SK-N-SH treated with all-trans-retinoic acid at 6 μM for 48 hours (cell line): ENCODE measurements at regions not wholly inside any gene's neighbourhood (a gene's known extent, or its start where the extent isn't known, plus 50 kb on each side); places are given as distances from the start of the nearest gene placed in this dataset.

Source experiments
- ATAC-seq: fragments of 200-7000 bp; cut with Tn5 transposase; 3 replicates; pipeline ENCODE4 v1.9.1; 2020; ENCODE audit warnings: mild to moderate bottlenecking, moderate library complexity
- ARNTL ChIP-seq: fragments of 450-650 bp; formaldehyde crosslinking; IDR thresholded peaks from 2 replicates; pipeline ENCODE4 v1.5.0; 2020; ENCODE audit warnings: low read depth, mild to moderate bottlenecking, moderate library complexity, borderline replicate concordance
- BACH2 ChIP-seq: fragments of 250-450 bp; sonication (Bioruptor Pico); IDR thresholded peaks from 2 replicates; pipeline ENCODE4 v1.9.0; 2021; ENCODE audit warnings: mild to moderate bottlenecking, borderline replicate concordance
- CSDC2 ChIP-seq: fragments of 250-450 bp; sonication (Bioruptor Pico); IDR thresholded peaks from 2 replicates; pipeline ENCODE4 v1.5.0; 2020; ENCODE audit warnings: mild to moderate bottlenecking, moderate library complexity
- ESRRG ChIP-seq: fragments of 250-450 bp; sonication (Bioruptor Pico); IDR thresholded peaks from 2 replicates; pipeline ENCODE4 v1.6.1; 2021; ENCODE audit warnings: mild to moderate bottlenecking
- GLIS3 ChIP-seq: fragments of 250-450 bp; sonication (Bioruptor Pico); IDR thresholded peaks from 2 replicates; pipeline ENCODE4 v1.5.0; 2020; ENCODE audit warnings: mild to moderate bottlenecking, moderate library complexity
- ISL1 ChIP-seq: fragments of 250-450 bp; sonication (Bioruptor Pico); IDR thresholded peaks from 2 replicates; pipeline ENCODE4 v2.1.2; 2022; ENCODE audit warnings: mild to moderate bottlenecking, moderate library complexity
- OSR1 ChIP-seq: fragments of 250-450 bp; sonication (Bioruptor Pico); IDR thresholded peaks from 2 replicates; pipeline ENCODE4 v1.8.0; 2022; ENCODE audit warnings: moderate library complexity, mild to moderate bottlenecking, inconsistent platforms
- PPARA ChIP-seq: fragments of 250-450 bp; sonication (Bioruptor Pico); IDR thresholded peaks from 2 replicates; pipeline ENCODE4 v1.5.0; 2020; ENCODE audit warnings: mild to moderate bottlenecking, borderline replicate concordance
- RARB ChIP-seq: fragments of 250-450 bp; sonication (Bioruptor Pico); IDR thresholded peaks from 2 replicates; pipeline ENCODE4 v1.8.0; 2021; ENCODE audit warnings: mild to moderate bottlenecking, moderate library complexity
- SNAI2 ChIP-seq: fragments of 250-450 bp; sonication (Bioruptor Pico); IDR thresholded peaks from 2 replicates; pipeline ENCODE4 v1.5.0; 2020; ENCODE audit warnings: mild to moderate bottlenecking, moderate library complexity
- TCF4 ChIP-seq: fragments of 250-450 bp; sonication (Bioruptor Pico); IDR thresholded peaks from 2 replicates; pipeline ENCODE4 v1.8.0; 2021; ENCODE audit warnings: mild to moderate bottlenecking, moderate library complexity, borderline replicate concordance
- TOX ChIP-seq: fragments of 250-450 bp; sonication (Bioruptor Pico); IDR thresholded peaks from 2 replicates; pipeline ENCODE4 v1.8.0; 2021; ENCODE audit warnings: mild to moderate bottlenecking, moderate library complexity, borderline replicate concordance
- ZC3H10 ChIP-seq: fragments of 250-450 bp; sonication (Bioruptor Pico); IDR thresholded peaks from 2 replicates; pipeline ENCODE4 v1.5.1; 2021; ENCODE audit warnings: mild to moderate bottlenecking, moderate library complexity
- ZFP3 ChIP-seq: fragments of 250-450 bp; sonication (Bioruptor Pico); IDR thresholded peaks from 2 replicates; pipeline ENCODE4 v1.5.0; 2020; ENCODE audit warnings: mild to moderate bottlenecking, moderate library complexity
- ZFP30 ChIP-seq: fragments of 450-650 bp; formaldehyde crosslinking; IDR thresholded peaks from 2 replicates; pipeline ENCODE4 v1.5.0; 2022; ENCODE audit warnings: mild to moderate bottlenecking, moderate library complexity
- ZNF565 ChIP-seq: fragments of 450-650 bp; formaldehyde crosslinking; conservative IDR thresholded peaks from 2 replicates; pipeline ENCODE4 v1.5.0; 2020; ENCODE audit warnings: low read depth, mild to moderate bottlenecking, moderate library complexity
- ZNF8 ChIP-seq: fragments of 450-650 bp; formaldehyde crosslinking; IDR thresholded peaks from 2 replicates; pipeline ENCODE4 v1.5.0; 2020; ENCODE audit warnings: mild to moderate bottlenecking, moderate library complexity
- TF ChIP-seq, protein P1 (sequence below): fragments of 250-450 bp; sonication (Bioruptor Pico); IDR thresholded peaks from 2 replicates; pipeline ENCODE4 v1.5.1; 2020; ENCODE audit warnings: low read depth, mild to moderate bottlenecking, moderate library complexity
- TF ChIP-seq, protein P2 (sequence below): fragments of 250-450 bp; sonication (Bioruptor Pico); IDR thresholded peaks from 2 replicates; pipeline ENCODE4 v1.5.0; 2020; ENCODE audit warnings: mild to moderate bottlenecking, moderate library complexity
- TF ChIP-seq, protein P3 (sequence below): fragments of 250-450 bp; sonication (Bioruptor Pico); IDR thresholded peaks from 2 replicates; pipeline ENCODE4 v1.8.0; 2020; ENCODE audit warnings: mild to moderate bottlenecking, moderate library complexity, borderline replicate concordance
- TF ChIP-seq, protein P4 (sequence below): fragments of 250-450 bp; sonication (Bioruptor Pico); IDR thresholded peaks from 2 replicates; pipeline ENCODE4 v1.8.0; 2021; ENCODE audit warnings: low read depth, mild to moderate bottlenecking, moderate library complexity, borderline replicate concordance

DNA sequence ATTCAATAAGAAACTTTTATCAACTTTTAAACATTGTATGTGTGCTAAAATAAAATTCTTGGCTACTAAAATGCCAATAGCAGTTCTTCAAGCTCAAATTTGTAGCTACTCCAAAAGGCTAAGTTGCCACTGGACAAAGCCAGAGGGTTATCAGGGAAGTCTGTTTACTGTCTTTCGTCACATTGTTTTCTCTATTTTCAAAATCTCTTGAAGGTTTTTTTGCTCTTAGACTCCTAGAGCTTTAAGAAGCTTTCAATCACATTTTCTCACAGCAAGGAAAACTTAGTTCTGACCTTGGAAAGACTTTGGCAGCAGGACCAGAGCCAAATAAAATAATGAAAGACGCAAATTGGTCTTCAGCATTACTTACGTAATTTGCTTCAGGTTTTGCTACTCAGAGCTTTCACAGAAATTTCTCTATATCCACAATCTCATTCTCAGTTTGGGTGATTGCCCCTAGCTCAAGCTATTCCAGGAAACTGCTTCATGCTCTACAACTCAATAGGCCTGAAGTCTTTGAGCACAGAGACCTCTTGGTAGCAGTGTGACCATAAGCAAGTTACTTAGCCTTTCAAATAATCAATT lies 257.7 kb downstream of the GABRG2 start:
- no peak for ATAC-seq
- no peak for TF ChIP-seq TCF4
- no peak for TF ChIP-seq OSR1 (CRISPR knock-in tag)
- no peak for TF ChIP-seq PPARA (CRISPR knock-in tag)
- no peak for TF ChIP-seq SNAI2 (CRISPR knock-in tag)
- TF ChIP-seq, protein P1, sequence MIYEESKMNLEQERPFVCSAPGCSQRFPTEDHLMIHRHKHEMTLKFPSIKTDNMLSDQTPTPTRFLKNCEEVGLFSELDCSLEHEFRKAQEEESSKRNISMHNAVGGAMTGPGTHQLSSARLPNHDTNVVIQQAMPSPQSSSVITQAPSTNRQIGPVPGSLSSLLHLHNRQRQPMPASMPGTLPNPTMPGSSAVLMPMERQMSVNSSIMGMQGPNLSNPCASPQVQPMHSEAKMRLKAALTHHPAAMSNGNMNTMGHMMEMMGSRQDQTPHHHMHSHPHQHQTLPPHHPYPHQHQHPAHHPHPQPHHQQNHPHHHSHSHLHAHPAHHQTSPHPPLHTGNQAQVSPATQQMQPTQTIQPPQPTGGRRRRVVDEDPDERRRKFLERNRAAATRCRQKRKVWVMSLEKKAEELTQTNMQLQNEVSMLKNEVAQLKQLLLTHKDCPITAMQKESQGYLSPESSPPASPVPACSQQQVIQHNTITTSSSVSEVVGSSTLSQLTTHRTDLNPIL, result no peak
- no peak for TF ChIP-seq ZFP3
- TF ChIP-seq, protein P2, sequence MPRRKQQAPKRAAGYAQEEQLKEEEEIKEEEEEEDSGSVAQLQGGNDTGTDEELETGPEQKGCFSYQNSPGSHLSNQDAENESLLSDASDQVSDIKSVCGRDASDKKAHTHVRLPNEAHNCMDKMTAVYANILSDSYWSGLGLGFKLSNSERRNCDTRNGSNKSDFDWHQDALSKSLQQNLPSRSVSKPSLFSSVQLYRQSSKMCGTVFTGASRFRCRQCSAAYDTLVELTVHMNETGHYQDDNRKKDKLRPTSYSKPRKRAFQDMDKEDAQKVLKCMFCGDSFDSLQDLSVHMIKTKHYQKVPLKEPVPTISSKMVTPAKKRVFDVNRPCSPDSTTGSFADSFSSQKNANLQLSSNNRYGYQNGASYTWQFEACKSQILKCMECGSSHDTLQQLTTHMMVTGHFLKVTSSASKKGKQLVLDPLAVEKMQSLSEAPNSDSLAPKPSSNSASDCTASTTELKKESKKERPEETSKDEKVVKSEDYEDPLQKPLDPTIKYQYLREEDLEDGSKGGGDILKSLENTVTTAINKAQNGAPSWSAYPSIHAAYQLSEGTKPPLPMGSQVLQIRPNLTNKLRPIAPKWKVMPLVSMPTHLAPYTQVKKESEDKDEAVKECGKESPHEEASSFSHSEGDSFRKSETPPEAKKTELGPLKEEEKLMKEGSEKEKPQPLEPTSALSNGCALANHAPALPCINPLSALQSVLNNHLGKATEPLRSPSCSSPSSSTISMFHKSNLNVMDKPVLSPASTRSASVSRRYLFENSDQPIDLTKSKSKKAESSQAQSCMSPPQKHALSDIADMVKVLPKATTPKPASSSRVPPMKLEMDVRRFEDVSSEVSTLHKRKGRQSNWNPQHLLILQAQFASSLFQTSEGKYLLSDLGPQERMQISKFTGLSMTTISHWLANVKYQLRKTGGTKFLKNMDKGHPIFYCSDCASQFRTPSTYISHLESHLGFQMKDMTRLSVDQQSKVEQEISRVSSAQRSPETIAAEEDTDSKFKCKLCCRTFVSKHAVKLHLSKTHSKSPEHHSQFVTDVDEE (CRISPR knock-in tag), result no peak
- TF ChIP-seq RARB (CRISPR knock-in tag), result no peak
- TF ChIP-seq GLIS3 (CRISPR knock-in tag), result no peak

DNA sequence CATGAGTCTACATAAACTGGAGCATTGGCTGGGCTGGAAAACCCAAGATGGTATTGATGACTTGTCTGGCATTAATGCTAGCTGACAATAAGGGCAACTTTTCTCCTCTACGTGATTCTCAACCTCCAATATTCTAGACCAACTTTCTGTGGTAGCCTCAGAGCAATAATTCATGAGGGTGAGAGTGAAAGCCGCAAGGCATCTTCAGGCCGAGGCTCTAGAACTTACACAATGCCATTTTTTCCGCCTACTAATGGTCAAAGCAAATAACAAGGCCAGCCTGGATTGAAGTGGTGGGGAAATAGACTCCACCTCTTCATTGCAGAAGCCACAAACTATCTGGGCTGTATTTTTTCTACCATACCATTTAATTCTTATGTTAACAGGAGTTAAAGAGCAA lies 267.4 kb downstream of the GABRG2 start:
- TF ChIP-seq TOX (CRISPR knock-in tag), result no peak
- TF ChIP-seq ARNTL (CRISPR knock-in tag), result no peak
- TF ChIP-seq, protein P2 (CRISPR knock-in tag), result no peak
- no peak for TF ChIP-seq ZNF565 (CRISPR knock-in tag)
- TF ChIP-seq, protein P3, sequence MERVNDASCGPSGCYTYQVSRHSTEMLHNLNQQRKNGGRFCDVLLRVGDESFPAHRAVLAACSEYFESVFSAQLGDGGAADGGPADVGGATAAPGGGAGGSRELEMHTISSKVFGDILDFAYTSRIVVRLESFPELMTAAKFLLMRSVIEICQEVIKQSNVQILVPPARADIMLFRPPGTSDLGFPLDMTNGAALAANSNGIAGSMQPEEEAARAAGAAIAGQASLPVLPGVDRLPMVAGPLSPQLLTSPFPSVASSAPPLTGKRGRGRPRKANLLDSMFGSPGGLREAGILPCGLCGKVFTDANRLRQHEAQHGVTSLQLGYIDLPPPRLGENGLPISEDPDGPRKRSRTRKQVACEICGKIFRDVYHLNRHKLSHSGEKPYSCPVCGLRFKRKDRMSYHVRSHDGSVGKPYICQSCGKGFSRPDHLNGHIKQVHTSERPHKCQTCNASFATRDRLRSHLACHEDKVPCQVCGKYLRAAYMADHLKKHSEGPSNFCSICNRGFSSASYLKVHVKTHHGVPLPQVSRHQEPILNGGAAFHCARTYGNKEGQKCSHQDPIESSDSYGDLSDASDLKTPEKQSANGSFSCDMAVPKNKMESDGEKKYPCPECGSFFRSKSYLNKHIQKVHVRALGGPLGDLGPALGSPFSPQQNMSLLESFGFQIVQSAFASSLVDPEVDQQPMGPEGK, result no peak
- TF ChIP-seq CSDC2 (CRISPR knock-in tag), result no peak
- TF ChIP-seq, protein P1, result no peak
- no peak for TF ChIP-seq ZFP30
- TF ChIP-seq RARB (CRISPR knock-in tag), result no peak
- no peak for TF ChIP-seq ISL1 (CRISPR knock-in tag)
- no peak for TF ChIP-seq ZC3H10 (CRISPR knock-in tag)
- no peak for ATAC-seq

DNA sequence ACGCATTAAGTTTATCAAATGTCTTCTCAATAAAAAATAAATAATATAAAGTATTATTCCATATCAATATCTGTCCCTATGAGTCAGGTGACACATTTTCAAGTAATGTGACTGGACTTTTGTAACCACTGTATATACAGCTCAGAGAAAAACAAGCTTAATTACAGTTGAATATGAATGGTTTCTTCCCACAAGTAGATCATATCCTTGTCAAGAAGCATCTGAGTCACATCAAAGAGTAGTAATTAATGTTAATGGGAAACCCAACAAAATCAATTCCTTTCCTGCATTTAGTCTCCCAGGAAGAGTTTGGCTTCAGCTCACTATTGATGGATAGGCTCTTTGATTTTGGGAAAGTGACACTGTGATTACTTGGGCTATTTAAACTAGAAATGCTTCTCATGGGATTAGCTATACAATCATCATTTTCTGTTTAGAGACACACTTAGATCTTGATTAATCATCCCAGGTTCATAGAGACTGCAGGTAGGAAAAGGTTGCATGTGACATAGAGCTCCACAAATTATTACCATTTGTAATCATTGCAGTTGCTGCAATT lies 292.9 kb downstream of the GABRG2 start:
- TF ChIP-seq BACH2 (no peak), RARB (CRISPR knock-in tag) (no peak), CSDC2 (CRISPR knock-in tag) (no peak), PPARA (CRISPR knock-in tag) (no peak), ESRRG (CRISPR knock-in tag) (no peak), TCF4 (no peak), ZNF8 (CRISPR knock-in tag) (no peak), ISL1 (CRISPR knock-in tag) (no peak), GLIS3 (CRISPR knock-in tag) (no peak)
- TF ChIP-seq, protein P4, sequence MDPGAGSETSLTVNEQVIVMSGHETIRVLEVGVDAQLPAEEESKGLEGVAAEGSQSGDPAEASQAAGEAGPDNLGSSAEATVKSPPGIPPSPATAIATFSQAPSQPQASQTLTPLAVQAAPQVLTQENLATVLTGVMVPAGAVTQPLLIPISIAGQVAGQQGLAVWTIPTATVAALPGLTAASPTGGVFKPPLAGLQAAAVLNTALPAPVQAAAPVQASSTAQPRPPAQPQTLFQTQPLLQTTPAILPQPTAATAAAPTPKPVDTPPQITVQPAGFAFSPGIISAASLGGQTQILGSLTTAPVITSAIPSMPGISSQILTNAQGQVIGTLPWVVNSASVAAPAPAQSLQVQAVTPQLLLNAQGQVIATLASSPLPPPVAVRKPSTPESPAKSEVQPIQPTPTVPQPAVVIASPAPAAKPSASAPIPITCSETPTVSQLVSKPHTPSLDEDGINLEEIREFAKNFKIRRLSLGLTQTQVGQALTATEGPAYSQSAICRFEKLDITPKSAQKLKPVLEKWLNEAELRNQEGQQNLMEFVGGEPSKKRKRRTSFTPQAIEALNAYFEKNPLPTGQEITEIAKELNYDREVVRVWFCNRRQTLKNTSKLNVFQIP (CRISPR knock-in tag), result no peak
- TF ChIP-seq, protein P1, result no peak
- no peak for ATAC-seq
